ENCODE measurements at regions not wholly inside any gene's neighbourhood (a gene's known extent, or its start where the extent isn't known, plus 50 kb on each side); places are given as distances from the start of the nearest gene placed in this dataset.

DNA sequence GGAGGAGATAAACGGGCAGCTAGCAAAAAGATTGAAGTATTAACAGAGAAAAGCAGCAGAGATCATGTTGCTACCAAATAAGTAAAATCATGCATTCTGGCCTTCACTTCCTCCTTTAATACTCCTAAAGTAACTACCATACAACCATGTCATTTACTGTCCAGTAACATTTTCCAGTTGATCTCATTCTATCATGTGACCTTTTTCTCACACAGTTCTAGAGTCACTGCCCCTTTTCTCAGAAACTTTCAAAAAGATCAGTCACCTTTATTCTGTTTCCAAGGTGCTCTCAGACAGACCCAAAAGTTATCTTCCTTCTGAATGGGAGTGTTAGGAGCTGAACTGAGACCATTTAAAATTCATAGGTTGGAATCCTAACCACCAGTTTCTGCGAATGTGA lies 984.4 kb downstream of the FAM181B start:
- no peak for TF ChIP-seq CTCF (IDR thresholded peaks at IDR 0.05 in 2 of 3, conservative IDR thresholded peaks at IDR 0.05 in 1 of 3; ENCODE audit: control insufficient read depth in 2 of 3, extremely low read depth in 1 of 3, insufficient read depth in 1 of 3, low read depth in 3 of 3, low read length in 3 of 3)
- no peak for TF ChIP-seq ZSCAN29 (IDR thresholded peaks at IDR 0.05)
- TF ChIP-seq RAD21 (IDR thresholded peaks at IDR 0.05; ENCODE audit: insufficient read depth, low read depth, low read length): no peak
- no peak for TF ChIP-seq MEF2A (IDR thresholded peaks at IDR 0.05; ENCODE audit: insufficient read depth, low read depth, low read length)
- TF ChIP-seq, protein P1, sequence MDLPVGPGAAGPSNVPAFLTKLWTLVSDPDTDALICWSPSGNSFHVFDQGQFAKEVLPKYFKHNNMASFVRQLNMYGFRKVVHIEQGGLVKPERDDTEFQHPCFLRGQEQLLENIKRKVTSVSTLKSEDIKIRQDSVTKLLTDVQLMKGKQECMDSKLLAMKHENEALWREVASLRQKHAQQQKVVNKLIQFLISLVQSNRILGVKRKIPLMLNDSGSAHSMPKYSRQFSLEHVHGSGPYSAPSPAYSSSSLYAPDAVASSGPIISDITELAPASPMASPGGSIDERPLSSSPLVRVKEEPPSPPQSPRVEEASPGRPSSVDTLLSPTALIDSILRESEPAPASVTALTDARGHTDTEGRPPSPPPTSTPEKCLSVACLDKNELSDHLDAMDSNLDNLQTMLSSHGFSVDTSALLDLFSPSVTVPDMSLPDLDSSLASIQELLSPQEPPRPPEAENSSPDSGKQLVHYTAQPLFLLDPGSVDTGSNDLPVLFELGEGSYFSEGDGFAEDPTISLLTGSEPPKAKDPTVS (IDR thresholded peaks at IDR 0.05; ENCODE audit: low read depth, low read length): no peak
- TF ChIP-seq MAX (IDR thresholded peaks at IDR 0.05; ENCODE audit: low read depth, low read length): no peak
- no peak for TF ChIP-seq PBX3 (IDR thresholded peaks at IDR 0.05; ENCODE audit: insufficient replicate concordance, low read depth, low read length)
- TF ChIP-seq PAX8 (IDR thresholded peaks at IDR 0.05): no peak
- no peak for TF ChIP-seq PRDM15 (CRISPR knock-in tag; IDR thresholded peaks at IDR 0.05)
- no peak for TF ChIP-seq NFIC (IDR thresholded peaks at IDR 0.05; ENCODE audit: low read depth, low read length)
- TF ChIP-seq TCF12 (IDR thresholded peaks at IDR 0.05; ENCODE audit: low read depth, low read length): no peak
- TF ChIP-seq POLR2AphosphoS2 (IDR thresholded peaks at IDR 0.05; ENCODE audit: low read depth, low read length): no peak
- TF ChIP-seq RELA (IDR thresholded peaks at IDR 0.05; ENCODE audit: borderline replicate concordance, partially characterized antibody): no peak
- TF ChIP-seq SPI1 (IDR thresholded peaks at IDR 0.05; ENCODE audit: borderline replicate concordance, insufficient read depth, low read depth, low read length): no peak
